Uterus (tissue), 3 donors: ENCODE measurements at regions not wholly inside any gene's neighbourhood (a gene's known extent, or its start where the extent isn't known, plus 50 kb on each side); places are given as distances from the start of the nearest gene placed in this dataset.

Source experiments
- DNase-seq, 2 donors: peaks; one replicate each; pipeline ENCODE4 v3.0.0-alpha.2; 2019 to 2020
- H3K27ac ChIP-seq, 2 donors: fragments of 200-600 bp; sonication (generic); 1 replicate in 1 of 2; 2 replicates in 1 of 2; pipeline ENCODE4 v1.5.1; 2016 to 2018
- H3K27me3 ChIP-seq, 2 donors: fragments of 200-600 bp; sonication (generic); one replicate each; pipeline ENCODE4 v1.5.1; 2018 to 2019; ENCODE audit warnings: control low read depth in 1 of 2
- H3K36me3 ChIP-seq, 2 donors: fragments of 200-600 bp; sonication (generic); one replicate each; pipeline ENCODE4 v1.5.1; 2019; ENCODE audit warnings: control low read depth in 1 of 2
- H3K4me1 ChIP-seq, 2 donors: fragments of 200-600 bp; sonication (generic); one replicate each; pipeline ENCODE4 v1.5.1; 2018 to 2019; ENCODE audit warnings: control low read depth in 1 of 2
- H3K4me3 ChIP-seq, 2 donors: fragments of 200-600 bp; sonication (generic); 1 replicate in 1 of 2; 2 replicates in 1 of 2; pipeline ENCODE4 v1.5.1; 2018 to 2019; ENCODE audit warnings: mild to moderate bottlenecking in 1 of 2
- H3K9me3 ChIP-seq, 2 donors: fragments of 200-600 bp; sonication (generic); one replicate each; pipeline ENCODE4 v1.5.1; 2019; ENCODE audit warnings: control low read depth in 1 of 2
- POLR2A ChIP-seq, 2 donors: fragments of 450-650 bp; IDR thresholded peaks; one replicate each; pipeline ENCODE4 v1.6.1; 2016; ENCODE audit warnings: antibody characterized with exemption in 2 of 2, mild to moderate bottlenecking in 1 of 2, moderate library complexity in 1 of 2
- intact Hi-C: fragments of 100-400 bp; cut with DNase I; formaldehyde crosslinking; loops from one replicate; pipeline ENCODE4 v1.15.1; 2023; ENCODE audit warnings: low total_unique reads
- TF ChIP-seq, protein P1 (sequence below), 4 experiments: fragments of 200-600 bp in 2 of 4; fragments of 450-650 bp in 2 of 4; sonication (generic) in 2 of 4; IDR thresholded peaks; one replicate each; pipeline ENCODE4 v1.5.1; 2016 to 2019; ENCODE audit warnings: antibody characterized with exemption in 4 of 4, mild to moderate bottlenecking in 2 of 4, moderate library complexity in 1 of 4
- donor health status: DM: yes; HTN: yes; CAD: no.

DNA sequence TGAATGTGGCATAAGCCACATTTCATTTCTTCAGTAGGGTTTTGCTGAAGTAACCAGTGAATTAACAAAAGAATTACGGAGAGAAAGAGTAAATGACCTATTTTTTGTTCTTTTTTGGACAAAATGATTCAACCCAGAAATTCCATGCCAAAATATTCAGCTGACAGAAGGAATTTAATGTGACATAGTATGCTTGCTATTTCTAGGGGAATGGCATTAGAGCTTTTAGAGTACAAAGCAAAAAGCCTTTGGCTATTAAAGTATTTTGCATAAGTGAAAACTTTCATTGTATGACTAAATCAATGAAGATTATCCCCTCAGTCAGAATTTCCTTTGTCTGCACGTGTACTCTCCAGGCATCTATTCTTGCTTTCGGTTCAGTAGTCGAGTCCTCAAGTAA is 465.3 kb downstream of the COG6 start:
- no peak for DNase-seq
- Histone ChIP-seq H3K9me3 (no peaks in the 10 kb centered on the region), H3K27ac (peak overlapping the region; percentile 58 to 68), H3K36me3 (no peaks in the 10 kb centered on the region), H3K4me3 (no peak overlapping the region), H3K27me3 (no peaks in the 10 kb centered on the region), H3K4me1 (peaks cover 0 to 4% of the 10 kb centered on the region in 2 donors)
- intact Hi-C loops = no loop called here
- TF ChIP-seq, protein P1, sequence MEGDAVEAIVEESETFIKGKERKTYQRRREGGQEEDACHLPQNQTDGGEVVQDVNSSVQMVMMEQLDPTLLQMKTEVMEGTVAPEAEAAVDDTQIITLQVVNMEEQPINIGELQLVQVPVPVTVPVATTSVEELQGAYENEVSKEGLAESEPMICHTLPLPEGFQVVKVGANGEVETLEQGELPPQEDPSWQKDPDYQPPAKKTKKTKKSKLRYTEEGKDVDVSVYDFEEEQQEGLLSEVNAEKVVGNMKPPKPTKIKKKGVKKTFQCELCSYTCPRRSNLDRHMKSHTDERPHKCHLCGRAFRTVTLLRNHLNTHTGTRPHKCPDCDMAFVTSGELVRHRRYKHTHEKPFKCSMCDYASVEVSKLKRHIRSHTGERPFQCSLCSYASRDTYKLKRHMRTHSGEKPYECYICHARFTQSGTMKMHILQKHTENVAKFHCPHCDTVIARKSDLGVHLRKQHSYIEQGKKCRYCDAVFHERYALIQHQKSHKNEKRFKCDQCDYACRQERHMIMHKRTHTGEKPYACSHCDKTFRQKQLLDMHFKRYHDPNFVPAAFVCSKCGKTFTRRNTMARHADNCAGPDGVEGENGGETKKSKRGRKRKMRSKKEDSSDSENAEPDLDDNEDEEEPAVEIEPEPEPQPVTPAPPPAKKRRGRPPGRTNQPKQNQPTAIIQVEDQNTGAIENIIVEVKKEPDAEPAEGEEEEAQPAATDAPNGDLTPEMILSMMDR (IDR thresholded peaks at IDR 0.05) = no peak

DNA sequence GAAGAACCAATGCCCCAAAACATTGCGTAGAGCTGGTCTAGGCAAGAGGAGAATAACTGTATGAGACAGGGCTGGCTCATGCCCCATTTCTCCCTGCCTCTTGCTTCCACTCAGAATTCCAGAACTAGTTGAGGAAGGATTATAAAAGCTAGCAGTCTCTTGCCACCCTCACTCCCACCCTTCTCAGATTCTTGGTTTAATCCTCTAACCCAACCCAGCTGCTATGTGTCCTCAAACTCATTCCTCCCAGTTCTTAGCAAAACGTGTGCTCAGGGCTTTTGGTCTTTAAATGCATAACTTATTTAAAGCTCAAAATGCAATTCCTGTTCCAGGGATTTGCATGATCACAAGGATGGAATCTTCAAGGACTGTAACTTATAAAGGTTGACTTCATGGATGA is 466.3 kb downstream of the COG6 start:
- intact Hi-C loops = no loop called here
- Histone ChIP-seq H3K36me3 (no peaks in the 10 kb centered on the region), H3K27ac (peak overlapping the region in 1 of 2 donors; percentile 68), H3K27me3 (no peaks in the 10 kb centered on the region), H3K9me3 (no peaks in the 10 kb centered on the region), H3K4me3 (no peak overlapping the region), H3K4me1 (peaks cover 0 to 4% of the 10 kb centered on the region in 2 donors)
- DNase-seq = no peak
- TF ChIP-seq, protein P1 (IDR thresholded peaks at IDR 0.05) = no peak
- no peak for TF ChIP-seq POLR2A (IDR thresholded peaks at IDR 0.05)

DNA sequence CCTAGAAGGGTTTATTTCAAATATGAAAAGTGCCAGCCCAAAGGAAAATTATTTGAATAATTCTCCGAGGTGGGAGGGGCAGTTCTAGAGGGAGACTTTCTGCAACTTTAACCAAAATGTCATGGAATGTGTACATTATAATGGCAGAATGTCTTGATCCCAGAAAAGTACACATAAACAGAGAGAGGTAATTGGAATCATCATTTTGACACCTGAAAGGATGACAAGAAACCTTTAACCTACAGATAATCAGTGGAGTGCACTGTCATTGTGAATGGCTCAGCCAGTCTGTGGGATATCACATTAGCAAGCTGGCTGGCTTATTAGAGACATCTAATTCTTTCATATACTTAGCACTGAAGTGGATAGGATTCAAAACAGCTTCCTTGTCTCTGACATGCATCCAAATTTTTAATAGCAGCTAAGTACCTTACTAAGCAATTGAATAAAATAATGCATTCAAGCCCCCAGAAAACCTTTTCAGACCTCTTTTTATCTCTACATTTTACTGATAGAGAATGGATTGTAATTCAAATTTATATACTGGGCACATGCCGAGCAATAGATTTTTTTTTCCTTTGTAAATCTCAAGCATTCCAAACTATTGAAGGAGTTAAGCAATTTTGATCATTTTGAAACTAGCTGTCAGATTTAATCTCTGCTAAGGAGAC is 468.6 kb downstream of the COG6 start:
- intact Hi-C loops = no loop called here
- TF ChIP-seq, protein P1 (IDR thresholded peaks at IDR 0.05) = no peak
- no peak for TF ChIP-seq POLR2A (IDR thresholded peaks at IDR 0.05)
- DNase-seq = no peak
- H3K4me3 ChIP-seq = no peak overlapping the region
- H3K9me3 ChIP-seq = no peaks in the 10 kb centered on the region
- no peak overlapping the region for H3K27ac ChIP-seq
- no peaks in the 10 kb centered on the region for H3K27me3 ChIP-seq
- no peaks in the 10 kb centered on the region for H3K36me3 ChIP-seq
- no peaks in the 10 kb centered on the region for H3K4me1 ChIP-seq

DNA sequence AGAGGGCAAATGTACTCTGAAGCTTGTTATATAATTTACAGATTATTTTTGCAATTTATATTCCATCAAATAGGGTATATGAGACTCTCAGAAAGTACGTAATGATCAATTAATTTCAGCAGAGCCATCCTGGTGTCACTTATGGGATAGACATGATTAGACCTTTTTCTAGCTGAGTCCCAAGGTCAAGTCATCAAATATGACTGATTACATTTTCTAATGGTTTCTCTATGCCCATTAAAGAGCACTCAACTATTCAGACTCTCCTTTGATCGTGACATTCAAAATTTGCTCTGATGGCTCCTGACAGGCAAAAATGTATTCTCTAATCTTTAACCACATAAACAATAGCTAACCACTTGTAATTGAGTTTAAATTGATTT is 469.2 kb downstream of the COG6 start:
- Histone ChIP-seq H3K27ac (no peak overlapping the region), H3K4me1 (no peaks in the 10 kb centered on the region), H3K36me3 (no peaks in the 10 kb centered on the region), H3K9me3 (no peaks in the 10 kb centered on the region), H3K27me3 (no peaks in the 10 kb centered on the region), H3K4me3 (no peak overlapping the region)
- intact Hi-C loops = no loop called here
- DNase-seq = no peak
- TF ChIP-seq, protein P1 (IDR thresholded peaks at IDR 0.05) = no peak
- no peak for TF ChIP-seq POLR2A (IDR thresholded peaks at IDR 0.05)

DNA sequence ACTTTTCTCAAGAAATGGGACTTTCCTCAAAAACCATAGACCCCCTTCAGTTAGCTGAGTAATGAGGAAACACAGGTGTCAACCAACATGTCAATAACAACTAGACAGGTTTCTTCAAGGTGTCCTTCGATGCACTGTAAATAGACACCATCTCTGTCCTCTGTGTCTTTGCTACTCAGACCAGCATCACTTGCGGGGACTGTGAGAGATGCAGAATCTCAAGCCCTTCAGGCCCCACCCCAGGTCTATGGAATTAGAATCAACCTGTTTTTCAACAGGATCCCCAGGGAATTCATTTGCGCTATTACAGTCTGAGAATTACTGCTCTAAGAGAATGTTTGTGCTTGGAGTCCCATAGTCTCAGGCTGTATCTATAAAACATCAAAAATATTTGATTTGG is 469.9 kb downstream of the COG6 start:
- no peak for DNase-seq
- TF ChIP-seq POLR2A (IDR thresholded peaks at IDR 0.05) = no peak
- TF ChIP-seq, protein P1 (IDR thresholded peaks at IDR 0.05) = no peak

More for the DNA sequence above, 469.9 kb downstream of the COG6 start:
- no peaks in the 10 kb centered on the region for H3K36me3 ChIP-seq
- H3K4me3 ChIP-seq = no peak overlapping the region
- H3K27me3 ChIP-seq = no peaks in the 10 kb centered on the region
- intact Hi-C loops = no loop called here
- no peaks in the 10 kb centered on the region for H3K9me3 ChIP-seq
- H3K4me1 ChIP-seq = no peaks in the 10 kb centered on the region
- no peak overlapping the region for H3K27ac ChIP-seq
